ENCODE measurements at regions not wholly inside any gene's neighbourhood (a gene's known extent, or its start where the extent isn't known, plus 50 kb on each side); places are given as distances from the start of the nearest gene placed in this dataset.
"Not testable (repeated sequence)": the region's sequence is repeated elsewhere in the genome, so short reads cannot be mapped to it uniquely, and the experiment has no call there.

- DNase-seq (ENCODE audit: low read depth), result no peak
Observed at GRCh38 chr4:24208691-24209090, 318.8 kb upstream of the PPARGC1A start.

GRCh38 chr4:24204708-24205107 is 314.9 kb upstream of the PPARGC1A start:
- not testable (repeated sequence) for DNase-seq (ENCODE audit: low read depth)

GRCh38 chr4:24203926-24204325 is 314.1 kb upstream of the PPARGC1A start:
- no peak for DNase-seq (ENCODE audit: low read depth)

GRCh38 chr4:24202579-24202978 is 312.7 kb upstream of the PPARGC1A start:
- DNase-seq (ENCODE audit: low read depth), result no peak

GRCh38 chr4:24197955-24198354 is 308.1 kb upstream of the PPARGC1A start:
- DNase-seq (ENCODE audit: low read depth), result no peak

GRCh38 chr4:24196785-24197184 is 306.9 kb upstream of the PPARGC1A start:
- DNase-seq (ENCODE audit: low read depth), result no peak

GRCh38 chr4:24195991-24196736 is 306.3 kb upstream of the PPARGC1A start:
- DNase-seq (ENCODE audit: low read depth), result no peak

GRCh38 chr4:24192018-24192641 is 302.3 kb upstream of the PPARGC1A start:
- no peak for DNase-seq (ENCODE audit: low read depth)

GRCh38 chr4:24190761-24191695 is 301.2 kb upstream of the PPARGC1A start:
- no peak for DNase-seq (ENCODE audit: low read depth)

GRCh38 chr4:24188459-24188858 is 298.6 kb upstream of the PPARGC1A start:
- DNase-seq (ENCODE audit: low read depth), result no peak

- no peak for DNase-seq (ENCODE audit: low read depth)
Observed at GRCh38 chr4:24186466-24186865, 296.6 kb upstream of the PPARGC1A start.

GRCh38 chr4:24181005-24181404 is 291.2 kb upstream of the PPARGC1A start:
- DNase-seq (ENCODE audit: low read depth), result no peak

GRCh38 chr4:24180586-24180985 is 290.7 kb upstream of the PPARGC1A start:
- DNase-seq (ENCODE audit: low read depth), result no peak

GRCh38 chr4:24179201-24179840 is 289.5 kb upstream of the PPARGC1A start:
- DNase-seq (ENCODE audit: low read depth), result no peak

- not testable (repeated sequence) for DNase-seq (ENCODE audit: low read depth)
Observed at GRCh38 chr4:24177443-24177842, 287.6 kb upstream of the PPARGC1A start.

- no peak for DNase-seq (ENCODE audit: low read depth)
Observed at GRCh38 chr4:24175707-24176106, 285.9 kb upstream of the PPARGC1A start.

GRCh38 chr4:24174602-24175001 is 284.8 kb upstream of the PPARGC1A start:
- no peak for DNase-seq (ENCODE audit: low read depth)

- DNase-seq (ENCODE audit: low read depth), result no peak
Observed at GRCh38 chr4:24172406-24172805, 282.6 kb upstream of the PPARGC1A start.

- no peak for DNase-seq (ENCODE audit: low read depth)
Observed at GRCh38 chr4:24169956-24170355, 280.1 kb upstream of the PPARGC1A start.

- no peak for DNase-seq (ENCODE audit: low read depth)
Observed at GRCh38 chr4:24168658-24169057, 278.8 kb upstream of the PPARGC1A start.

- DNase-seq (ENCODE audit: low read depth), result no peak
Observed at GRCh38 chr4:24166501-24166900, 276.7 kb upstream of the PPARGC1A start.

- DNase-seq (ENCODE audit: low read depth), result no peak
Observed at GRCh38 chr4:24164797-24165196, 274.9 kb upstream of the PPARGC1A start.
